SHP77 (cell line): ENCODE measurements at regions not wholly inside any gene's neighbourhood (a gene's known extent, or its start where the extent isn't known, plus 50 kb on each side); places are given as distances from the start of the nearest gene placed in this dataset.

Experiments used
- DNase-seq, 2 experiments: peaks; one replicate each; lab custom pipeline; 2025; lab: John Stamatoyannopoulos, UW

DNA sequence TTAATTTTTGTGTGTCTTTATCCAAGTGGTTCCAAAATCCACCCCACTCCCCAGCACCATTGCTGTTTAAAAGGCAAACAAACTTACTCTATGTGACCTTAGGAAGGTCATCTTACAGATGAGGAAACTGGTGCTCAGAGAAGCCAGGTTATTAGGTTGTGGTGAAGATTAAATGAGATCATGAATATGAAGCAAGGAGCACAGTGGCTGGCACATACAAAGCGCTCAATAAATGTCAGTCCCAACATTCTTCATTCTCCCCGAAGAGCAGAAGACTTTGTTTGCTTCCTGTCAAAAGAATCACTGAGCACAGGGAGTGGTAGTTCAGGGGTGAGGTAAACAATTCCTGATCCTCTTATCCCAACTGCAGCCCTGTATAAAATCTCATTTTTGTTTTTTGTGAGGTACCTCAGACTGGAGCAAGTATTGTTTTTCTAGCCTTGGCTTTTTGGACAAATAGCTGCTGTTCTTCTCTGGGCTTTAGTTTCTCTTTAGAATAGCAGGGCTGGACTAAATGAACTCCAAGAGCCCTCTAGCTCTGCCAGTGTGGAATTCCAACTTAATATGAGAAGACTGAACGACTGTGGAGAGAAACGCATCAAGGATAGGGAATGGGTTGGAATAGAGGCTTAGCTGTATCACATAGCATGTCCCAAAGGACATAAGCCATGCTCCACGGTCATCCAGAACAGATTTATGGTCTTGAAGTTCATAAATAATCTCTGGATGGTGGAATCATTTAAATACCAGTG, 455.3 kb upstream of the USP24 start:
- no peak for DNase-seq

DNA sequence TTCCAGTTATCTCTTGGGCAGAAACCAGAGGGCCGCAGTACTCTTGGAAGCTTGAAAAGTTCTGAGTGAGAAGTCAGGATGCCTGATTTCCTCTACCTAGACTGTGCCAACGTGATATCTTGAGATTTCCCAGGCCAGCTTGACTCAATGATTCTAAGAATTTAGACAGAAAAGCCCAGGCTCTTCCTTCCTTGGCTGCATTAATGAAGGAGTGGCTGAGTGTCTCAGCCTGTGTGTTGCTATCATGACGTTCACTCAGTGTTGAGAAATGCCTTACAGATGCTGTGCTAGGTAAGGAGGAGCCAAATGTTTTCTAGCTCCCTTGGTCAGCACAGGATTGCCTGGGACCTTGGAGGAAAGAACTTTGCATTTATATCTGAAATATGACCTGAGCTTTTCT, 454.1 kb upstream of the USP24 start:
- no peak for DNase-seq

DNA sequence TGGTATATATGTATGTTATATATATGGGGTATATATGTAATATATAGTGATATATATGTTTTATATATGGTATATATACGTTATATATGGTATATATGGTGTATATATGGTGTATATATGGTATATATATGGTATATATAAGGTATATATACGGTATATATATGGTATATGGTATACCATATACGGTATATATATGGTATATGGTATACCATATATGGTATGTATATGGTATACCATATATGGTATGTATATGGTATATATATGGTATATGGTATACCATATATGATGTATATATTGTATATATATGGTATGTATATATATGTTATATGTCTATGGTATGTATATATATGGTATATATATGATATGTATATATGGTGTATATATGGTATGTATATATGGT, 447.7 kb upstream of the USP24 start:
- DNase-seq = no peak

DNA sequence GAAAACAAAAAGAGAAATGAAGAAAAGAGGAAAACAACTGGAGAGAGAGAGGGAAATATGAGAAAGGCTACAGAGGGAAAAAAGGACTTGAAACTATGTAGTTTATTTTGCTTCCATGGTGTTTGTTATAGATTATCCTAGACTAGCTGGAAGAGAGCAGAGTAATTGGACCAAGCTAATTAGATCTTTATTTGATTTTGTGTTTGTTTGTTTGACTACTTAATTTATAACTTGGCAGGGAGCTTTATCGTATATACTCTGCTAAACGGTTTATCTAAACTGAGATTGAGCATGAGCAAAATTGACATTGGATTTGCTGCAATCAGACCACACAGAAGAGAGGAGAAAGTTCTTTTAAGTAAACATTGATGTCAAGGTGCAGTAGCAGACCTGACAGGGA, 443.8 kb upstream of the USP24 start:
- DNase-seq = no peak

DNA sequence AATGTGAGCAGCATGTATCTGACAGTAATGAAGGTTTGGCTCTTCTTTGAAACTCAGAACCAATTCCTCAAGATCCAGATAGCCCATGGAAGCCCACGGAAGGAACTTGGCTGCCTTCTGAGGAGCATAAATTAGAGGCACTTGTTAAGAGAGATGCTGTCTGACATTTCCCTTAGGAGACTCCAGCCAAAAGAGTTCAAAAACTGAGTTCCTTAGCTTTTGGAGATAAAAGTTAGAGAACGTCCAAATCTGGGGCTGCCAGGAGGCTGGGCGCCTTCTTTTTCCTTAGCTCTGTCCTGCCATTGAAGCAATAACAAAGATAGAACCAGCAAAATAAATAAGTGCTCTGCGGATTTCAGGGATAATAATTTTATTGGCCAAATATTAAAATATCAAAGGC, 439.6 kb upstream of the USP24 start:
- DNase-seq = no peak

DNA sequence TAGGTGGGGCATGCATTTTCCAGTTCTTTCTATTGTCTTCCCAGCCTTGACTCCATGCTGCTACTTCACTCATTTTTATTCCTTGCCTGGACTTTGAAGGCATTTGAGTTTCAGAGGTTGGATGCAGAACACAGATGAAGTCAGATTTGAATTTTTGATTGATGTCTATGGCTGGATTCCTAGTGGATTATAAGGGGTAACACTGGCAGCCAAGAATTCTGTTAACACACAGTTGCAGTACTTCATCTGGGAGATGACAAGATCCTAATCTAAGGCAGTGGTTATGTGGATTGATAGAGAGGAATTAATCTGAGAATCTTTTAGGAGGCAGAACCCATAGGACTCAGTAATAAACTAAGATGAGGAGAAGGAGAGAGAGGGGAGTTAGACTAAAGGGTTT, 439.0 kb upstream of the USP24 start:
- DNase-seq = no peak

DNA sequence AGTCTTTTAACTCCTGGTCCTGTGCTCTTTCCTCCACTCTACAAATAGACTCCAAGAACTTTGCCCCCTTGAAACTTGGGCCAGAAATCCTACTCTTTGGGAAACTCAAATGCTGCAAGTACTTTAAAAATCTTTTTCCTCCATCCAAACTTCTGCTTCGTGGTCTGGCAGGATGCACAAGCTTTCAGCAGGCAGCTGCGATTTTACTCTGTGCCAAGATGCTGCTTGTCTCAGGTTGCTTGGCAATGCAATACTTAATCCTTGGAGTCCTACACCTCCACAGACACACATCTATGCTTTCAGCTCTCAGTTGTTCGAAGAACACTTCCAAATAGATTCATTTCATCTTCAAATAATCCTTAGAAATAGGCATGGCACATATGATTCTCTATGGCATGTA, 435.3 kb upstream of the USP24 start:
- DNase-seq = no peak

DNA sequence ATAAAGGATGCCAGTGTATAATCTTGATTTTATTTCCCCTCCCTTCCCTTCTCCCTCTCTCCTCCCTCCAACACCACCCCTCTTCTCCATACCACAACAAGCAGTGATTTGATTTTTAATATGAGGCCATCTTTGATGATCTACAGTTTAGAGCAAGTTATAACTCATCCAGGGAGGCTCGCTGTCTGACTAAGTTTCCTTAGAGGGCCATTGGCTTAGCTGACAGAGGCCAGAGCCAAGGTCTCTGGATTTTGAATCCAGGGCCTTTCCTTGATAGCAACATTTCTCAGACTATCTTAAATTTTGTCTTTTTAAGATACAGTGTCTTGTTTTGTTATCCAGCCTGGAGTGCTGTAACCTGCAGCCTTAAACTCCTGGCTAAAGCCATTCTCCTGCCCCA, 431.0 kb upstream of the USP24 start:
- DNase-seq = no peak

DNA sequence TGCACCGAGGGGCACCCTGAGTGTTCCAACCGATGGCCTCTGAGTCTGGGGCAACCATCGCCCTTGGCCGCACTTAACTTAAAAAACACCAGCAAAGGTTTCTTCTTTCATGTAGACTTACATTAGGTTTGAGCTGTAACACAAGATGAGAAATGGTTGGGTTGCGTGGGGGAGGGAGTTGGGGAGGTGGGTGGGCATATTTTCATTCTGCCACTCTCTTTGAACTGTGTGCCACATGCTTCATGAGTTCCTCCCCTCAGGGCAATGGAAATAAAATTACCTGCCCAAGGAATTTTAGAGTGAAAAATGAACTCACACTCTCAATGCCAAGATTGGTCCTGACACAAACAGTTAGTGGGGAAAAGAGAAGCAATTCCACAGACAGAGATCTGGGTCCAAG, 430.1 kb upstream of the USP24 start:
- DNase-seq = no peak

DNA sequence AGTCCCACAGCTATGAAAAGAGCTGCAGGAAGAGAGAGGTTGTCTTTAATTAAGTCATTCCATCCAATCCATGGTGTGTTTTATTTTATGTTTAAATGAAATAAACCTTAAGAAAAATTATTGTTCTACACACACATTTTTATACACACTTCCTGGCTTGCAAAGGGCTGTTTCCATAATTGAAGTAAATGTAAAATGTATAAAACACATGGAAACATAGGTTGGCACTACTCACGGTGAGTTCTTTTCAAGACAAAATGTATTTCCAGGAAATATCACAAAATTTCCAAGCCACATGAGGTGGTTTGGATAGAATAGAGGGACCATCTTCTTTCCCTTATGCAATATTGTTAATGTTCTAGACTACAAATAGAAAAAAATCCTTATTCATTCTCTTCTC, 426.8 kb upstream of the USP24 start:
- no peak for DNase-seq

DNA sequence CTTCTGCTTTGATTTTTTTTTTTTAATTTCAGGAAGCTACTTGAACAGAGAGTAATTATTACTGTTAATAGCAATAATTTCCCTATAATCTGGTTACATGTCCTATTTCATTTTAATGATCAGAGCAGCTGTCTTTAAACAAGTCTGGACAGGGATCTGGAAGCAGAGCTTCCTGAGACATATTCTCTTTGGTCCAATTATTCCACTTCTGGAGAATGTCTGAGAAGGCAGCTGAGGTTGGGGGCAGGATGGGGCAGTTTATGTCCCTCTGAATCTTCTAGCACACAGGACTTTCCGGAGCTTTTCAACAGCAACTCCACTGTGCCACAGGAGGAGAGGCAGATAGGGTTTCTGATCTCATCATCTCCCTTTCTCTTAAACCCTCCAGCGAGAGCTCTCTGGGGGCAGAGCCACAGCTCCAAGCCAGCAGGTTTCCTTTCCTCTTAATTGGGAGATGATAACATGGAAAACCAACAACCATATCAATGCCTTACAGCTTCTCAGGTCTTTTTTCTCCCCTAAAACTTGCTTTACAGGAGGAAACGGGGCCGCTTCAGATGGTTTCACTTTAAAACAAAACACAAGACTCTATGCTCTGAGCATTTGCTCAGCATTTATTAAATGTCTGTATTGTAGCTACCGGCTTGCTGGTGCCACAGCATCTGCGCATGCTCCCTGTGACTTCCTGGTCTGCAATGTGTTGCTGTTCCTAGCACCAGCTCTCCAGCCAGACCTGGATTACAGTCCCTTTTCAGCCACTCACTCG, 425.7 kb upstream of the USP24 start:
- peak; percentile 11 to 42 for DNase-seq

DNA sequence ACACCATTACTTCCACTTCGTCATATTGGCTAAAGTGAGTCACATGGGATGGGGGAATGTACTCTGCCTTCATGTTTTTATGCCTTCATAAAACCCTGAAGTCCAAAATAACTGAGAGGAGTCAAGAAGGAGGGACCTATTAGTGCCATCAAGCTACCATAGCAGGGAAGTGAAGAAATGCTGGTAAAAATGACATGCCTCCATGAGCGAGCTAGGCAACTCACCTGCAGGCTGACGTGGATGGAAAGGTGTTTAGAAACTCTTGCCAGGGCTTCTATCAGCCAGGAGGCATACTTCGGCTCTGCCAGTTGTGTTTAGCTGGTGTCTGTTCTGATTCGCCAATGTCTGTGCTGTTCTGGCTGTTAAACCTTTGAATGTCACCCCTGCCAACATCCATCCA, 424.4 kb upstream of the USP24 start:
- DNase-seq = no peak

DNA sequence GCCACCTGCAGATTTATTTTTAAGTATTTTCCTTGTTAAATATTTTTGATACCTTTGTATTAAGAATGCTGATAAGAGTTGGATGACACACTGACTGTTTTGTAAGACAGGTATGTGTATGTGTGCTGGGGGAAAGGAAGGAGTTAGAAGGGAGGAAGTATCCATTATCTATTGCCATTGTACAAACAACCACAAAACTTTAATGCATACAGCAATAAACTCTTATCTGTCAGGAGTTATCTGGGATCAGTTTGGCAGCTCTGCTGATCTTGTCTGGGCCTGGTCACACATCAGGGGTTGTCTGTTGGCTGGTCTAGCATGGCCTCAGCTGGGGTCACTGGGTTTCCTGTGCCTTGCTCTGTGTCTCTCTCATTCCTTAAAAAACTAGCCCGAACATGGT, 423.9 kb upstream of the USP24 start:
- DNase-seq = no peak

DNA sequence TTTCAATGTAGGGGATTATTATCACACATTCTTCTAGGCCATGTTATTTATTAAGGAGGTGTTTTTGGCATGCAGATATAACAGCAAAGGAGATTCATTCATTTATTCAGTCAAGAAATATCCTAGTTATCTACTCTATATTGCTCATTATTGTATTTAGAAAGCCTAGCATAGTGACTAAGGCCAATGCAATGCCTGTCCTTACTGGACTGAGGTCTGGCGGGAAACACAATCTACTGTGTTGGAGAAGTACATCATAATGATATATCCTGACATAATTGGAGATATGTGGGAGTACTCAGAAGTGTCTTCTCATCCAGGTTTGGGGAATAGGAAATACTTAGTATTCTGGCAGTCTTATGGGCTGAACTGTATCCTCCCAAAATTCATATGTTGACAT, 421.5 kb upstream of the USP24 start:
- no peak for DNase-seq

DNA sequence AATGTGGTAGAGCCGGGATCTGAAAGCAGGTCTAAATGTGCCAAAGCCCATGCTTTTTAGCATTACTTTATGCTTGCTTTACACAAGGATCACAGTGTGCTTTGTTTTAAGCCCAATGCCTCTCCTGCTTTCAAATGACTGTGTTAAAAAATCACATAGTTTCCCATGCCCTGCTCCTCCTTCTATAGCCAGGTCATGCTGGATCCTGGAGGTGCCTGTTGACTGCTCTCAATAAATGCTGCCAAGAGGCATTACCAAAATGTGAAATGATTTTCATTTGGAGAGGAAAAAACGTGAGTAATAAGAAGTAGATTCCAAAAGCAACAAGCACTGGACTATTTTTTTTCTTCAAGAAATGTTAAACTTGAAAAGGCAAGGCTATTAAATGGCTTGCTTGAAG, 420.7 kb upstream of the USP24 start:
- DNase-seq = no peak

DNA sequence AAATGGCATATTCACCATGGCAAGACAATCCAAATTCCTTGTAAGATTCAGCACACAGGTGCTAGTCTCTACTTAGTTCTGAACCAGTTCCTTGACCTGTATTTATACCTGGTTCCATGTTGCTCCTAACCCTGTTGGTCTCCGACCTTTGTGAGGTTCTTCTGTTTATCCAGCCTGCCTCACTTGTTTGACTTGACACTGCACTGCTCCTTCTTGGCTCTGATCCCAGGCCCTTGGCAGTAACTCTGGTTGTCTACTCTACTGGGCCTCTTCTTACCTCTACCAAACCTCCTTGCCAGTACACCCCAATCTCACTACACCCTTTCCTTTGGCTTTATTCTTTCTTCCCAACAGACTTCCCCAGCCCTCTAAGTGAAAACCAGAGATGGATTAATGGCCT, 419.4 kb upstream of the USP24 start:
- DNase-seq = no peak

DNA sequence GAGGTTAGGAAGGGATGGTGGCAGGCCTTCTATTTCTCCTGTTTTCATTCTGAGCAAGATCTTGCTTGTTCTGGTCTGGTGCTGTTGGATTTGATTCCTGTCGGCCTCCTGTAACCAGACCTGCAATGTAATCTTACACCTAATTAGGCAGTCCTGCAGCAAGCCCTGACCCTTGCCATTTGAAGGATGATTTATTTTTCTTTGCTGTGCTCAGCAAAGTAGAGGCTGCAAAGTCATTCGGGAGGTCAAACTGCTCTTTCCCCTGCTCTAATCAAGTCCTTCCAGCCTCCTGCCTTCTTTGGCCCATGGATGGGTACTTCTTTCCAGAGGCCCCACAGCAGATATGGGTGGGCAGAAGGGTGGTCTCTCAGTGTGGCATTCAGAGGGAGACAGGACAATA, 417.7 kb upstream of the USP24 start:
- no peak for DNase-seq

DNA sequence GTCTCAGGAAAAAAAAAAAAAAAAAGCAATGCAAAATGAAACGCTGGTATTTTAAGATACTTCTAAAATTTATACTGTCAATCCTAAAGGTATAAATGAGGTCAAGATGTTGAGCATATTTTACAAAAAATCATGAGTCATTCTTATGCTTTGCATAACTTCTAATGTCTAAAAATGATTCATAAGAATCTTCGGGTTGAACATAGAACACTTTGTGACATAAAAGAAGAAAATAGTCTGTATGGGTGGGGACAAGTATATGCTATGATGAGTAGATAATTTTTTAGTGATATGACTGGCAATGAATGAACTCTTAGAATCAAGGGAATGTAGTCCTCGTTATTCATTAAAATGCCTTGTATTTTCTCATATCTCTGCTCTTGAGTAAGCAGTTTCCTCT, 416.9 kb upstream of the USP24 start:
- no peak for DNase-seq

DNA sequence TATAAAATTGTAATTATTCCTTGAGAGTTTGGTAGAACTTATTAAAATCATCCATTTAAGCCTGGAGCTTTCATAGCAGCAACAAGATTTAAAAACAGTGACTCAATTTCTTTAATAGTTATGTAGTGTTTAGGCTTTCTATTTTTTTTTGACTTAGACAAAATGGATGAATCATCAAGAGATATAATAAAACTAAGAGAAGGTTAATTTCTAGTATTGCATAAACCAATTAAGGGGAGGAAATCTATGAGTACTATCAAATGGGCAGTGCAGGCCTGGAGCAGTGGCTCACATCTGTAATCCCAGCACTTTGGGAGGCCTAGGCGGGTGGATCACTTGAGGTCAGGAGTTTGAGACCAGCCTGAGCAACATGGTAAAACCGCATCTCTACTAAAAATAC, 416.3 kb upstream of the USP24 start:
- DNase-seq = no peak

DNA sequence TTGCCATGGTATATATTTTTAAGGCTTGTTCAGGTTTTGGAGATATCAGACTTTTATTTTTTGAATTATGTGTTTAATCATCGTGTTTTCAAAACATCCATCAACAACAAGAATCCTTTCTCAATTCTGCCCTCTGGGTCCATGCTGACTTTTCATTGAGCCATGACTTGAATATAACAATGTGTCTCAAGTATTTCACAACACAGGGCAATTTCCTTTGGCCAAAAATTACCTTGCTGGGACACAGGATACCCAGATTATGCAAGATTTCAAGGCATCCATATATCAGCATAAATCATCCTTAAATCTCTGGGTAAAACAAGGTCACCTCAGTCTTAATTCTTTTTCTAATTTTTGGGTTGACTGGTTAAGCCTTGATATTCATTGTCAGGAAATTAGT, 411.2 kb upstream of the USP24 start:
- no peak for DNase-seq

DNA sequence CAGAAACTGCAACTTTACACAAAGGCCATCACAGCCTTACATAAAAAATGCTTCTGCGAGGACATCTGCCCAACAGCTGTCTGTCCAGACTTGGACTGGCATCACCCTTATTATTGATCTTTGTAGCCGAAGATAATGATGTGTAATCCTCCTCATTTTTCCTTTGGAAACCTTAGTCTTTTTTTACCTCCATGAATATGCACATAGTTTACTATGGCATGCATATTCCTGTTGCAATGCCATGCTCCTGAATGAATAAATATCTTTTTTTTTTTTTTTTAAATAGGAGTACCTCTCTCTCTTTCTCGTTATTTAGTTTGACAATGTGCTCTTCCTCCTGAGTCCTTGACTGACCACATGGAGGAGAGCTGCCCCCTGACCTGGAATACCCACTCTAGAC, 409.6 kb upstream of the USP24 start:
- no peak for DNase-seq

DNA sequence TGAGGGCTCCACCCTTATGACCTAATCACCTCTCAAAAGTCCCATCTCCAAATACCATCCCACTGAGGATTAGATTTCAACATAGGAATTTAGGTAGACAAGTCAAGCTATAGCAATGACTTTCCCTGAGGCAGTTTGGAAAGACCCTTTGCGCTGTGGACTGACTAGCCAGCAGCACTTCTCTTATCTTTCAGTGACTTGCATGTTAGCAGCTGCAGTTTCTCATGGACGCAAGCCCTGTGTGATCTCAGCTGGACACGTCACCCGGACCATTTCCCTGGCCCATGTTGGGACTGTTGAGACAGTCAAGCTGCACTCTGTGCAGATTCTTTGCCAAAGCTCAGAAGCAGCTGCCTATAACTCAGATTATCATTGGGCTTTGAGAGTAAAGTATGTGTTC, 408.1 kb upstream of the USP24 start:
- no peak for DNase-seq

DNA sequence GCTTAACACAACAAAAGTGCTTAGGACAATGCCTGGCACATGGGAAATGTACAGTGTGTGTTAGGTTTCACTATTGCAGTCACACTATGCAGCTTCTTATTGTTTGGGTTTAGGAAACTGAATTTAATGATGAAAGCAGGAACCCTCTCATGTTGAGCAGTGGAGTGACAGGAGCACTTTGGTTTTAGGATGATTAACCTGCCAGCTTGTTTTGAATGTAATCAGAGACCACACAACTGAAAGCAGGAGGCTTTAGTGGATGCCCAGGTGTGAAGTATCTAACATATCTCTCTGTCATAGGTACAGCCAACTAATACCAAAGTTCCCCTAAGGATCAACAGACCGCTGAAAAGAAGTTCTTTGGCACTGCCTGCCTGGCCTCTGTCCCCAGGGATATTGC, 406.9 kb upstream of the USP24 start:
- DNase-seq = no peak

DNA sequence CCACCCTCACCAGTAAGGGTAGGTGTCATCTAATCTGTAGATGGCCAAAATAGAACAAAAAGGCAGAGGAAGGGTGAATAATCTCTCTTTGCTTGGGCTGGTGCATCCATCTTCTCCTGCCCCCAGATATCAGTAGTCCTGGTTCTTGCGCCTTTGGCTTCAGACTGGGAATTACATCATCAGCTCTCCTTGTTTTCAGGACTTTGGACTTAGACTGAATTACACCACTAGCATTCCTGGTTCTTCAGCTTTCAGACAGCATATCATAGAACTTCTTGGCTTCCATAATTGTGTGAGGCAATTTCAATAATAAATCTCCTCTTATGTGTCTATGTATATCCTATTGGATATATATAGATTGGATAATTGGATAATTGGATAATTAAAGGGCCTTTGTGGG, 403.0 kb upstream of the USP24 start:
- no peak for DNase-seq
